MM.1S (cell line): ENCODE measurements at regions not wholly inside any gene's neighbourhood (a gene's known extent, or its start where the extent isn't known, plus 50 kb on each side); places are given as distances from the start of the nearest gene placed in this dataset.

Experiments used
- DNase-seq: peaks from one replicate; pipeline ENCODE4 v3.0.0-alpha.2; 2015
- H2AFZ ChIP-seq: fragments of 300-600 bp; sonication (generic); 2 replicates; pipeline ENCODE4 v1.6.0; 2016; ENCODE audit warnings: antibody characterized with exemption, low read length
- H3F3A ChIP-seq: fragments of 300-600 bp; sonication (generic); 2 replicates; pipeline ENCODE4 v1.6.1; 2016; ENCODE audit warnings: mild to moderate bottlenecking, antibody characterized with exemption, low read length, moderate library complexity, mixed read lengths; ENCODE audit not compliant: insufficient read depth
- H3K27ac ChIP-seq: fragments of 300-600 bp; sonication (generic); 2 replicates; pipeline ENCODE4 v1.5.1; 2016; ENCODE audit warnings: mild to moderate bottlenecking, low read length
- H3K27me3 ChIP-seq: fragments of 300-600 bp; sonication (generic); replicated peaks from 2 replicates; pipeline ENCODE4 v1.6.0; 2016; ENCODE audit warnings: low read length; ENCODE audit not compliant: insufficient read depth
- H3K36me3 ChIP-seq: fragments of 300-600 bp; sonication (generic); replicated peaks from 2 replicates; pipeline ENCODE4 v1.6.1; 2016; ENCODE audit warnings: mild to moderate bottlenecking, low read length, mixed read lengths; ENCODE audit not compliant: insufficient read depth
- H3K4me1 ChIP-seq: fragments of 300-600 bp; sonication (generic); 2 replicates; pipeline ENCODE4 v1.6.1; 2016; ENCODE audit warnings: low read length, mixed read lengths
- H3K4me2 ChIP-seq: fragments of 300-600 bp; sonication (generic); 2 replicates; pipeline ENCODE4 v1.6.0; 2016; ENCODE audit warnings: low read depth, low read length
- H3K4me3 ChIP-seq: fragments of 300-600 bp; sonication (generic); 2 replicates; pipeline ENCODE4 v1.5.1; 2016; ENCODE audit warnings: low read length, mixed read lengths
- H3K79me2 ChIP-seq: fragments of 300-600 bp; sonication (generic); 2 replicates; pipeline ENCODE4 v1.6.1; 2016; ENCODE audit warnings: mixed run types, low read length, mixed read lengths
- H3K9ac ChIP-seq: fragments of 300-600 bp; sonication (generic); 2 replicates; pipeline ENCODE4 v1.6.1; 2016; ENCODE audit warnings: low read length, mixed read lengths
- H3K9me2 ChIP-seq: fragments of 300-600 bp; sonication (generic); replicated peaks from 2 replicates; pipeline ENCODE4 v1.6.1; 2016; ENCODE audit warnings: mild to moderate bottlenecking, low read length, mixed read lengths; ENCODE audit not compliant: insufficient read depth
- H3K9me3 ChIP-seq: fragments of 300-600 bp; sonication (generic); replicated peaks from 2 replicates; pipeline ENCODE4 v1.6.1; 2016; ENCODE audit warnings: mild to moderate bottlenecking, low read length, mixed read lengths; ENCODE audit not compliant: insufficient read depth
- H4K20me1 ChIP-seq: fragments of 300-600 bp; sonication (generic); 2 replicates; pipeline ENCODE4 v1.6.1; 2016; ENCODE audit warnings: mild to moderate bottlenecking, low read length, moderate library complexity, mixed read lengths; ENCODE audit not compliant: insufficient read depth
- CTCF ChIP-seq: fragments of 300-600 bp; sonication (generic); IDR thresholded peaks from 2 replicates; pipeline ENCODE4 v1.5.1; 2016; ENCODE audit warnings: antibody characterized with exemption, low read length, mixed read lengths
- EZH2 ChIP-seq: fragments of 300-600 bp; sonication (generic); optimal IDR thresholded peaks from 2 replicates; pipeline ENCODE3; 2017; ENCODE audit warnings: low read depth, mild to moderate bottlenecking, antibody characterized with exemption, low read length, mixed read lengths
- EZH2phosphoT487 ChIP-seq: fragments of 300-600 bp; sonication (generic); IDR thresholded peaks from 2 replicates; pipeline ENCODE4 v1.6.1; 2018; ENCODE audit warnings: antibody characterized with exemption, low read length

GRCh38 chr4:104722467-104722866 lies 227.8 kb upstream of the CXXC4 start:
- no peak overlapping the region for H3K27ac ChIP-seq
- H3K4me2 ChIP-seq: no peak overlapping the region
- no peak overlapping the region for H3K4me3 ChIP-seq
- DNase-seq: no peak
- H3K36me3 ChIP-seq: no peaks in the 10 kb centered on the region
- H3K27me3 ChIP-seq: no peaks in the 10 kb centered on the region
- no peaks in the 10 kb centered on the region for H3K9me2 ChIP-seq
- peaks cover 21% of the 10 kb centered on the region for H3K4me1 ChIP-seq
- H3K9me3 ChIP-seq: no peaks in the 10 kb centered on the region
- H4K20me1 ChIP-seq: no peaks in the 10 kb centered on the region
- H2AFZ ChIP-seq: no peak overlapping the region
- no peaks in the 10 kb centered on the region for H3K79me2 ChIP-seq
- no peak for TF ChIP-seq EZH2phosphoT487
- TF ChIP-seq CTCF: no peak
- TF ChIP-seq EZH2: no peak
- H3K9ac ChIP-seq: no peak overlapping the region
- H3F3A ChIP-seq: peaks cover 14% of the 10 kb centered on the region

- Histone ChIP-seq H3K9me2 (no peaks in the 10 kb centered on the region), H3K4me3 (no peak overlapping the region), H3K27ac (no peak overlapping the region), H3K4me1 (0 out of 2 replicates have a peak, but pooled peaks cover under 1% of the 10 kb centered on the region), H4K20me1 (no peaks in the 10 kb centered on the region), H3K27me3 (no peaks in the 10 kb centered on the region), H3F3A (no peaks in the 10 kb centered on the region), H3K9me3 (no peaks in the 10 kb centered on the region), H3K79me2 (no peaks in the 10 kb centered on the region), H3K4me2 (no peak overlapping the region), H2AFZ (no peak overlapping the region), H3K9ac (no peak overlapping the region), H3K36me3 (no peaks in the 10 kb centered on the region)
- no peak for DNase-seq
- TF ChIP-seq EZH2phosphoT487 (no peak), EZH2 (no peak), CTCF (no peak)
Measured at GRCh38 chr4:104726002-104726401, 231.3 kb upstream of the CXXC4 start.

- no peaks in the 10 kb centered on the region for H3K79me2 ChIP-seq
- H3K36me3 ChIP-seq: no peaks in the 10 kb centered on the region
- H3K4me3 ChIP-seq: no peak overlapping the region
- H3K9me2 ChIP-seq: no peaks in the 10 kb centered on the region
- peaks cover 8% of the 10 kb centered on the region; the same call in 1 of the 2 replicates for H3K4me1 ChIP-seq
- H3K27me3 ChIP-seq: no peaks in the 10 kb centered on the region
- no peaks in the 10 kb centered on the region for H4K20me1 ChIP-seq
- H3K9me3 ChIP-seq: no peaks in the 10 kb centered on the region
- H3K9ac ChIP-seq: no peak overlapping the region
- no peak overlapping the region for H3K4me2 ChIP-seq
- no peak overlapping the region for H3K27ac ChIP-seq
- H2AFZ ChIP-seq: no peak overlapping the region
- TF ChIP-seq CTCF: no peak
- TF ChIP-seq EZH2: no peak
- no peak for TF ChIP-seq EZH2phosphoT487
- no peaks in the 10 kb centered on the region for H3F3A ChIP-seq
- no peak for DNase-seq
Measured at GRCh38 chr4:104727643-104728042, 232.9 kb upstream of the CXXC4 start.
